Neural cell (in vitro differentiated cells): ENCODE measurements at regions not wholly inside any gene's neighbourhood (a gene's known extent, or its start where the extent isn't known, plus 50 kb on each side); places are given as distances from the start of the nearest gene placed in this dataset.

ENCODE experiments used
- H2AFZ ChIP-seq: fragments of 200-600, 300-800 bp; sonication (generic), shearing (Covaris generic); 2 replicates; pipeline ENCODE4 v1.6.0; 2014; ENCODE audit warnings: low read depth, mild to moderate bottlenecking, antibody characterized with exemption, low read length, moderate library complexity
- H3F3A ChIP-seq: fragments of 200-600 bp; shearing (Covaris generic); 2 replicates; pipeline ENCODE4 v1.6.1; 2016; ENCODE audit warnings: mild to moderate bottlenecking, moderate library complexity, mixed read lengths, antibody characterized with exemption, low read length; ENCODE audit not compliant: insufficient read depth, poor library complexity, severe bottlenecking
- H3K27ac ChIP-seq: fragments of 200-600, 300-800 bp; sonication (generic), shearing (Covaris generic); 2 replicates; pipeline ENCODE4 v1.5.1; 2014; ENCODE audit warnings: mild to moderate bottlenecking, low read length, moderate library complexity
- H3K27me3 ChIP-seq: fragments of 300-800, 200-600 bp; sonication (generic), shearing (Covaris generic); 2 replicates; pipeline ENCODE4 v1.6.0; 2014; ENCODE audit warnings: mild to moderate bottlenecking, low read depth, low read length, moderate library complexity; ENCODE audit not compliant: insufficient read depth
- H3K36me3 ChIP-seq: fragments of 300-800, 200-600 bp; sonication (generic), shearing (Covaris generic); 2 replicates; pipeline ENCODE4 v1.5.1; 2014; ENCODE audit warnings: mild to moderate bottlenecking, antibody characterized with exemption, low read length, moderate library complexity; ENCODE audit not compliant: insufficient read depth
- H3K4me2 ChIP-seq: fragments of 300-800, 200-600 bp; sonication (generic), shearing (Covaris generic); 2 replicates; pipeline ENCODE4 v1.6.0; 2014; ENCODE audit warnings: mild to moderate bottlenecking, low read length
- H3K4me3 ChIP-seq: fragments of 300-800, 200-600 bp; sonication (generic), shearing (Covaris generic); 2 replicates; pipeline ENCODE4 v1.5.1; 2014; ENCODE audit warnings: mild to moderate bottlenecking, low read length, moderate library complexity
- H3K79me2 ChIP-seq: fragments of 200-600 bp; shearing (Covaris generic); replicated peaks from 2 replicates; pipeline ENCODE4 v1.6.0; 2014; ENCODE audit warnings: mild to moderate bottlenecking, low read length, moderate library complexity; ENCODE audit not compliant: insufficient read depth
- H3K9ac ChIP-seq: fragments of 300-800, 200-600 bp; sonication (generic), shearing (Covaris generic); 2 replicates; pipeline ENCODE4 v1.6.1; 2016; ENCODE audit warnings: mild to moderate bottlenecking, low read length, mixed read lengths
- H3K9me2 ChIP-seq: fragments of 200-600 bp; shearing (Covaris generic); 2 replicates; pipeline ENCODE4 v1.6.1; 2016; ENCODE audit warnings: mild to moderate bottlenecking, low read length, mixed read lengths; ENCODE audit not compliant: insufficient read depth
- H3K9me3 ChIP-seq: fragments of 200-600, 300-800 bp; sonication (generic), shearing (Covaris generic); 2 replicates; pipeline ENCODE4 v1.6.1; 2016; ENCODE audit warnings: mild to moderate bottlenecking, mixed run types, low read length, moderate library complexity, mixed read lengths
- H4K20me1 ChIP-seq: fragments of 200-600 bp; shearing (Covaris generic); 2 replicates; pipeline ENCODE4 v1.6.1; 2016; ENCODE audit warnings: mild to moderate bottlenecking, mixed run types; ENCODE audit not compliant: insufficient read depth
- EP300 ChIP-seq: fragments of 450-650 bp; conservative IDR thresholded peaks from 2 replicates; pipeline ENCODE4 v1.6.1; 2014; ENCODE audit warnings: antibody characterized with exemption, mild to moderate bottlenecking, moderate library complexity; ENCODE audit not compliant: poor library complexity, severe bottlenecking
- EZH2 ChIP-seq: fragments of 200-600, 300-800 bp; shearing (Covaris generic), sonication (generic); IDR thresholded peaks from 2 replicates; pipeline ENCODE4 v1.6.1; 2014; ENCODE audit warnings: antibody characterized with exemption, low read length, borderline replicate concordance, mild to moderate bottlenecking; ENCODE audit not compliant: insufficient read depth, poor library complexity, severe bottlenecking
- MXI1 ChIP-seq: fragments of 450-650 bp; conservative IDR thresholded peaks from 2 replicates; pipeline ENCODE4 v1.6.1; 2014; ENCODE audit warnings: antibody characterized with exemption, mild to moderate bottlenecking; ENCODE audit not compliant: poor library complexity, severe bottlenecking
- POLR2AphosphoS5 ChIP-seq: IDR thresholded peaks from 2 replicates; pipeline ENCODE4 v1.6.1; 2012
- RAD21 ChIP-seq: fragments of 450-650 bp; conservative IDR thresholded peaks from 2 replicates; pipeline ENCODE4 v1.6.1; 2014; ENCODE audit warnings: antibody characterized with exemption, mild to moderate bottlenecking, moderate library complexity
- SMC3 ChIP-seq: fragments of 450-650 bp; conservative IDR thresholded peaks from 2 replicates; pipeline ENCODE4 v1.6.1; 2014; ENCODE audit warnings: antibody characterized with exemption, mild to moderate bottlenecking, moderate library complexity; ENCODE audit not compliant: poor library complexity
- TAF1 ChIP-seq: IDR thresholded peaks from 2 replicates; pipeline ENCODE4 v1.6.1; 2012; ENCODE audit warnings: low read depth
- TF ChIP-seq, protein P1 (sequence below): fragments of 450-650 bp; IDR thresholded peaks from 2 replicates; pipeline ENCODE4 v1.5.1; 2014; ENCODE audit warnings: antibody characterized with exemption, mild to moderate bottlenecking, moderate library complexity; ENCODE audit not compliant: poor library complexity, severe bottlenecking
- TF ChIP-seq, protein P2 (sequence below): IDR thresholded peaks from 2 replicates; pipeline ENCODE4 v1.6.1; 2012; ENCODE audit warnings: borderline replicate concordance

DNA sequence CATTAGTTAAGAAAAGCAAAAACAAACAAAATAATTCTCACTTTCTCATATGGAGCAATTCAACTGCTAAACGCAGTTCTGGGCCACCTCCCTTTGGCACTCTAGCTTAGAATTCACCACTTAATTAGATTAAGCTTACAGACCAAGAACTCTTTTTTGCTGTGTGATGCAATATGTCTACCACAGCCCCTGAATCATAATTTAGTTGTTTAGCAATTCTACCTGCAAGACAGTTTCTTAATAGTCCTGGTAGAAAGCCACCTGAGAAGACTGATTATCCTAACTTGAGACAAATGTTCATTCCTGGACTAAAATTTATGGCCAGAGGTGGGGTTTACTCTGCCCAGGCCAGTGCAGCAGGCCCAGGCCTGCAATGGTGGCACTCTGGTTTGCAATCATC is 205.9 kb downstream of the HS3ST3A1 start:
- Histone ChIP-seq H3K36me3 (no peaks in the 10 kb centered on the region), H3K9me3 (no peaks in the 10 kb centered on the region), H3K79me2 (no peaks in the 10 kb centered on the region), H3K27ac (no peak overlapping the region), H4K20me1 (no peaks in the 10 kb centered on the region), H2AFZ (no peak overlapping the region), H3F3A (no peaks in the 10 kb centered on the region), H3K27me3 (no peaks in the 10 kb centered on the region), H3K9ac (no peak overlapping the region), H3K4me2 (no peak overlapping the region), H3K9me2 (no peaks in the 10 kb centered on the region), H3K4me3 (no peak overlapping the region)
- TF ChIP-seq RAD21 (no peak), MXI1 (no peak), SMC3 (no peak), TAF1 (no peak), POLR2AphosphoS5 (no peak), EZH2 (no peak)
- TF ChIP-seq, protein P1, sequence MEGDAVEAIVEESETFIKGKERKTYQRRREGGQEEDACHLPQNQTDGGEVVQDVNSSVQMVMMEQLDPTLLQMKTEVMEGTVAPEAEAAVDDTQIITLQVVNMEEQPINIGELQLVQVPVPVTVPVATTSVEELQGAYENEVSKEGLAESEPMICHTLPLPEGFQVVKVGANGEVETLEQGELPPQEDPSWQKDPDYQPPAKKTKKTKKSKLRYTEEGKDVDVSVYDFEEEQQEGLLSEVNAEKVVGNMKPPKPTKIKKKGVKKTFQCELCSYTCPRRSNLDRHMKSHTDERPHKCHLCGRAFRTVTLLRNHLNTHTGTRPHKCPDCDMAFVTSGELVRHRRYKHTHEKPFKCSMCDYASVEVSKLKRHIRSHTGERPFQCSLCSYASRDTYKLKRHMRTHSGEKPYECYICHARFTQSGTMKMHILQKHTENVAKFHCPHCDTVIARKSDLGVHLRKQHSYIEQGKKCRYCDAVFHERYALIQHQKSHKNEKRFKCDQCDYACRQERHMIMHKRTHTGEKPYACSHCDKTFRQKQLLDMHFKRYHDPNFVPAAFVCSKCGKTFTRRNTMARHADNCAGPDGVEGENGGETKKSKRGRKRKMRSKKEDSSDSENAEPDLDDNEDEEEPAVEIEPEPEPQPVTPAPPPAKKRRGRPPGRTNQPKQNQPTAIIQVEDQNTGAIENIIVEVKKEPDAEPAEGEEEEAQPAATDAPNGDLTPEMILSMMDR, result no peak

DNA sequence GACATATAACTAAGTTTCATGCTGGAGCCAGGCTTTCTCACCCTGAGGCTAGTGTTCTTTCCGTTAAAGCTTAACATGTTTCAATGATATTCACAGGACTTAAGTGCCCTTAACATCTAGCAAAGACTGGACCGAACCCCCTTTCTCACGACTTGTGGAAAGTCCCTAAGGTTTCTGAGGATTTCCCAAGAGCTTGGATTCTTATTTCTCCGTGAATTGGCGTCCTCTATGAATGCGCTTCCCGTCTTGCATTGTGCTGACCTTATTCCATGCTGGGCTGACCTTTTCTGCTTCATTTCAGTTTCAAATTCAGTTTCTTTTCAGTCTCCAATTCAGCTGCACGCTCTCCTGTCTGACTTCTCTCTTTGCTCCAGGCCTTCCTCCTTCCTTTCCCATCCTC is 206.4 kb downstream of the HS3ST3A1 start:
- Histone ChIP-seq H3K9ac (no peak overlapping the region), H3K79me2 (no peaks in the 10 kb centered on the region), H3K4me2 (no peak overlapping the region), H2AFZ (no peak overlapping the region), H3K4me3 (no peak overlapping the region), H3K27me3 (no peaks in the 10 kb centered on the region), H3K9me3 (no peaks in the 10 kb centered on the region), H3K9me2 (no peaks in the 10 kb centered on the region), H4K20me1 (no peaks in the 10 kb centered on the region), H3F3A (no peaks in the 10 kb centered on the region), H3K36me3 (no peaks in the 10 kb centered on the region), H3K27ac (no peak overlapping the region)
- TF ChIP-seq EZH2, result no peak
- TF ChIP-seq, protein P2, sequence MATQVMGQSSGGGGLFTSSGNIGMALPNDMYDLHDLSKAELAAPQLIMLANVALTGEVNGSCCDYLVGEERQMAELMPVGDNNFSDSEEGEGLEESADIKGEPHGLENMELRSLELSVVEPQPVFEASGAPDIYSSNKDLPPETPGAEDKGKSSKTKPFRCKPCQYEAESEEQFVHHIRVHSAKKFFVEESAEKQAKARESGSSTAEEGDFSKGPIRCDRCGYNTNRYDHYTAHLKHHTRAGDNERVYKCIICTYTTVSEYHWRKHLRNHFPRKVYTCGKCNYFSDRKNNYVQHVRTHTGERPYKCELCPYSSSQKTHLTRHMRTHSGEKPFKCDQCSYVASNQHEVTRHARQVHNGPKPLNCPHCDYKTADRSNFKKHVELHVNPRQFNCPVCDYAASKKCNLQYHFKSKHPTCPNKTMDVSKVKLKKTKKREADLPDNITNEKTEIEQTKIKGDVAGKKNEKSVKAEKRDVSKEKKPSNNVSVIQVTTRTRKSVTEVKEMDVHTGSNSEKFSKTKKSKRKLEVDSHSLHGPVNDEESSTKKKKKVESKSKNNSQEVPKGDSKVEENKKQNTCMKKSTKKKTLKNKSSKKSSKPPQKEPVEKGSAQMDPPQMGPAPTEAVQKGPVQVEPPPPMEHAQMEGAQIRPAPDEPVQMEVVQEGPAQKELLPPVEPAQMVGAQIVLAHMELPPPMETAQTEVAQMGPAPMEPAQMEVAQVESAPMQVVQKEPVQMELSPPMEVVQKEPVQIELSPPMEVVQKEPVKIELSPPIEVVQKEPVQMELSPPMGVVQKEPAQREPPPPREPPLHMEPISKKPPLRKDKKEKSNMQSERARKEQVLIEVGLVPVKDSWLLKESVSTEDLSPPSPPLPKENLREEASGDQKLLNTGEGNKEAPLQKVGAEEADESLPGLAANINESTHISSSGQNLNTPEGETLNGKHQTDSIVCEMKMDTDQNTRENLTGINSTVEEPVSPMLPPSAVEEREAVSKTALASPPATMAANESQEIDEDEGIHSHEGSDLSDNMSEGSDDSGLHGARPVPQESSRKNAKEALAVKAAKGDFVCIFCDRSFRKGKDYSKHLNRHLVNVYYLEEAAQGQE, result no peak
- TF ChIP-seq POLR2AphosphoS5, result no peak
- TF ChIP-seq SMC3, result no peak
- TF ChIP-seq RAD21, result no peak
- TF ChIP-seq EP300, result no peak
- TF ChIP-seq TAF1, result no peak
- TF ChIP-seq, protein P1, result no peak
- no peak for TF ChIP-seq MXI1
